Activated T-helper 1 cell treated with anti-CD3 and anti-CD28 coated beads, Interleukin-12 subunit alpha, Interleukin-12 subunit beta, Interleukin-2, Interleukin-4 antibody, amounts not matched to agents 30 ng/mL and 10 ng/mL and 1 ng/mL, durations not matched to agents 14 hours and 24 hours and 36 hours (primary cell): ENCODE measurements at regions not wholly inside any gene's neighbourhood (a gene's known extent, or its start where the extent isn't known, plus 50 kb on each side); places are given as distances from the start of the nearest gene placed in this dataset.

Source experiments
- DNase-seq: peaks from one replicate; pipeline ENCODE4 v3.0.0; 2021; ENCODE audit warnings: low spot score
- H3K27ac Mint-ChIP-seq: one replicate; pipeline ENCODE4 v1.8.0; 2021; ENCODE audit warnings: mild to moderate bottlenecking, mixed read lengths
- H3K27me3 Mint-ChIP-seq: one replicate; pipeline ENCODE4 v1.8.0; 2022; ENCODE audit warnings: mild to moderate bottlenecking, moderate library complexity, mixed read lengths; ENCODE audit not compliant: insufficient read depth
- H3K36me3 Mint-ChIP-seq: one replicate; pipeline ENCODE4 v1.8.0; 2021; ENCODE audit warnings: low read depth, mixed read lengths
- H3K4me1 Mint-ChIP-seq: one replicate; pipeline ENCODE4 v1.8.0; 2021; ENCODE audit warnings: low read depth, mixed read lengths
- H3K4me3 Mint-ChIP-seq: one replicate; pipeline ENCODE4 v1.8.0; 2021; ENCODE audit warnings: mild to moderate bottlenecking, moderate library complexity, mixed read lengths
- H3K9me3 Mint-ChIP-seq: one replicate; pipeline ENCODE4 v1.8.0; 2021; ENCODE audit warnings: mixed read lengths
- intact Hi-C: fragments of 100-400 bp; cut with micrococcal nuclease; formaldehyde crosslinking; loops from one replicate; pipeline ENCODE4 v1.15.1; 2024

GRCh38 chr20:7665376-7665775, 274.9 kb downstream of the HAO1 start:
- H3K9me3 Mint-ChIP-seq: peaks cover 6% of the 10 kb centered on the region
- intact Hi-C loops: no loop called here
- H3K36me3 Mint-ChIP-seq: no peaks in the 10 kb centered on the region
- DNase-seq: no peak
- no peak overlapping the region for H3K4me3 Mint-ChIP-seq
- no peaks in the 10 kb centered on the region for H3K27me3 Mint-ChIP-seq
- H3K4me1 Mint-ChIP-seq: no peaks in the 10 kb centered on the region
- no peak overlapping the region for H3K27ac Mint-ChIP-seq

- no peaks in the 10 kb centered on the region for H3K36me3 Mint-ChIP-seq
- intact Hi-C loops: no loop called here
- no peak overlapping the region for H3K27ac Mint-ChIP-seq
- H3K4me1 Mint-ChIP-seq: no peaks in the 10 kb centered on the region
- no peak for DNase-seq
- no peaks in the 10 kb centered on the region for H3K27me3 Mint-ChIP-seq
- H3K4me3 Mint-ChIP-seq: no peak overlapping the region
- peaks cover 6% of the 10 kb centered on the region for H3K9me3 Mint-ChIP-seq
Measured at GRCh38 chr20:7667194-7667593, 273.1 kb downstream of the HAO1 start.

- no peak overlapping the region for H3K27ac Mint-ChIP-seq
- H3K4me3 Mint-ChIP-seq: no peak overlapping the region
- intact Hi-C loops: no loop called here
- H3K9me3 Mint-ChIP-seq: no peaks in the 10 kb centered on the region
- no peaks in the 10 kb centered on the region for H3K27me3 Mint-ChIP-seq
- no peaks in the 10 kb centered on the region for H3K4me1 Mint-ChIP-seq
- no peak for DNase-seq
- H3K36me3 Mint-ChIP-seq: no peaks in the 10 kb centered on the region
Measured at GRCh38 chr20:7672571-7672970, 267.7 kb downstream of the HAO1 start.

- Mint-ChIP-seq H3K36me3 (no peaks in the 10 kb centered on the region), H3K9me3 (no peaks in the 10 kb centered on the region), H3K27me3 (no peaks in the 10 kb centered on the region), H3K4me1 (no peaks in the 10 kb centered on the region), H3K27ac (no peak overlapping the region), H3K4me3 (no peak overlapping the region)
- no peak for DNase-seq
- intact Hi-C loops: no loop called here
Measured at GRCh38 chr20:7673841-7674240, 266.4 kb downstream of the HAO1 start.

- intact Hi-C loops: no loop called here
- no peak overlapping the region for H3K4me3 Mint-ChIP-seq
- H3K27me3 Mint-ChIP-seq: no peaks in the 10 kb centered on the region
- no peak overlapping the region for H3K27ac Mint-ChIP-seq
- no peaks in the 10 kb centered on the region for H3K4me1 Mint-ChIP-seq
- no peaks in the 10 kb centered on the region for H3K36me3 Mint-ChIP-seq
- no peak for DNase-seq
- H3K9me3 Mint-ChIP-seq: no peaks in the 10 kb centered on the region
Measured at GRCh38 chr20:7682916-7683315, 257.3 kb downstream of the HAO1 start.

GRCh38 chr20:7687065-7687464, 253.2 kb downstream of the HAO1 start:
- no peaks in the 10 kb centered on the region for H3K36me3 Mint-ChIP-seq
- no peak overlapping the region for H3K4me3 Mint-ChIP-seq
- no peaks in the 10 kb centered on the region for H3K9me3 Mint-ChIP-seq
- H3K4me1 Mint-ChIP-seq: no peaks in the 10 kb centered on the region
- no peaks in the 10 kb centered on the region for H3K27me3 Mint-ChIP-seq
- H3K27ac Mint-ChIP-seq: no peak overlapping the region
- intact Hi-C loops: no loop called here
- no peak for DNase-seq

GRCh38 chr20:7689151-7689550, 251.1 kb downstream of the HAO1 start:
- intact Hi-C loops: no loop called here
- no peaks in the 10 kb centered on the region for H3K36me3 Mint-ChIP-seq

GRCh38 chr20:7691647-7692269, 248.5 kb downstream of the HAO1 start:
- Mint-ChIP-seq H3K36me3 (no peaks in the 10 kb centered on the region), H3K4me3 (no peak overlapping the region), H3K27me3 (no peaks in the 10 kb centered on the region), H3K9me3 (no peaks in the 10 kb centered on the region), H3K27ac (no peak overlapping the region), H3K4me1 (no peaks in the 10 kb centered on the region)
- no peak for DNase-seq
- intact Hi-C loops: no loop called here

More at GRCh38 chr20:7689151-7689550, 251.1 kb downstream of the HAO1 start:
- no peaks in the 10 kb centered on the region for H3K27me3 Mint-ChIP-seq
- H3K4me1 Mint-ChIP-seq: no peaks in the 10 kb centered on the region
- DNase-seq: no peak
- H3K4me3 Mint-ChIP-seq: no peak overlapping the region
- H3K27ac Mint-ChIP-seq: no peak overlapping the region
- no peaks in the 10 kb centered on the region for H3K9me3 Mint-ChIP-seq

- Mint-ChIP-seq H3K4me3 (no peak overlapping the region), H3K27ac (no peak overlapping the region), H3K4me1 (no peaks in the 10 kb centered on the region), H3K27me3 (no peaks in the 10 kb centered on the region), H3K36me3 (no peaks in the 10 kb centered on the region), H3K9me3 (no peaks in the 10 kb centered on the region)
- DNase-seq: no peak
- intact Hi-C loops: no loop called here
Measured at GRCh38 chr20:7692478-7692877, 247.8 kb downstream of the HAO1 start.

GRCh38 chr20:7693761-7694160, 246.5 kb downstream of the HAO1 start:
- intact Hi-C loops: no loop called here
- Mint-ChIP-seq H3K4me1 (no peaks in the 10 kb centered on the region), H3K36me3 (no peaks in the 10 kb centered on the region), H3K27me3 (no peaks in the 10 kb centered on the region), H3K27ac (no peak overlapping the region), H3K4me3 (no peak overlapping the region), H3K9me3 (no peaks in the 10 kb centered on the region)
- no peak for DNase-seq

GRCh38 chr20:7695051-7695495, 245.2 kb downstream of the HAO1 start:
- no peaks in the 10 kb centered on the region for H3K9me3 Mint-ChIP-seq
- no peaks in the 10 kb centered on the region for H3K36me3 Mint-ChIP-seq
- H3K27ac Mint-ChIP-seq: no peak overlapping the region
- no peak for DNase-seq
- intact Hi-C loops: no loop called here
- H3K4me1 Mint-ChIP-seq: no peaks in the 10 kb centered on the region
- no peak overlapping the region for H3K4me3 Mint-ChIP-seq
- H3K27me3 Mint-ChIP-seq: no peaks in the 10 kb centered on the region

GRCh38 chr20:7695635-7696034, 244.6 kb downstream of the HAO1 start:
- no peak overlapping the region for H3K4me3 Mint-ChIP-seq
- H3K36me3 Mint-ChIP-seq: no peaks in the 10 kb centered on the region
- no peak for DNase-seq
- H3K27ac Mint-ChIP-seq: no peak overlapping the region
- H3K27me3 Mint-ChIP-seq: no peaks in the 10 kb centered on the region
- no peaks in the 10 kb centered on the region for H3K4me1 Mint-ChIP-seq
- peaks cover 1% of the 10 kb centered on the region for H3K9me3 Mint-ChIP-seq
- intact Hi-C loops: no loop called here

GRCh38 chr20:7696311-7696710, 243.9 kb downstream of the HAO1 start:
- DNase-seq: no peak
- intact Hi-C loops: no loop called here
- no peaks in the 10 kb centered on the region for H3K36me3 Mint-ChIP-seq
- no peak overlapping the region for H3K4me3 Mint-ChIP-seq
- no peak overlapping the region for H3K27ac Mint-ChIP-seq
- peaks cover 4% of the 10 kb centered on the region for H3K9me3 Mint-ChIP-seq
- H3K4me1 Mint-ChIP-seq: no peaks in the 10 kb centered on the region
- no peaks in the 10 kb centered on the region for H3K27me3 Mint-ChIP-seq

GRCh38 chr20:7702141-7702540, 238.1 kb downstream of the HAO1 start:
- Mint-ChIP-seq H3K4me3 (no peak overlapping the region), H3K36me3 (no peaks in the 10 kb centered on the region), H3K4me1 (no peaks in the 10 kb centered on the region), H3K27me3 (no peaks in the 10 kb centered on the region), H3K27ac (no peak overlapping the region), H3K9me3 (peaks cover 8% of the 10 kb centered on the region)
- no peak for DNase-seq
- intact Hi-C loops: no loop called here
